GM19328 (cell line): ENCODE measurements at regions not wholly inside any gene's neighbourhood (a gene's known extent, or its start where the extent isn't known, plus 50 kb on each side); places are given as distances from the start of the nearest gene placed in this dataset.

ENCODE experiments used
- ATAC-seq: cut with Tn5 transposase; IDR thresholded peaks from one replicate; pipeline ENCODE4 v1.9.1; 2021; ENCODE audit warnings: mild to moderate bottlenecking, moderate library complexity; ENCODE audit not compliant: unreplicated experiment

DNA sequence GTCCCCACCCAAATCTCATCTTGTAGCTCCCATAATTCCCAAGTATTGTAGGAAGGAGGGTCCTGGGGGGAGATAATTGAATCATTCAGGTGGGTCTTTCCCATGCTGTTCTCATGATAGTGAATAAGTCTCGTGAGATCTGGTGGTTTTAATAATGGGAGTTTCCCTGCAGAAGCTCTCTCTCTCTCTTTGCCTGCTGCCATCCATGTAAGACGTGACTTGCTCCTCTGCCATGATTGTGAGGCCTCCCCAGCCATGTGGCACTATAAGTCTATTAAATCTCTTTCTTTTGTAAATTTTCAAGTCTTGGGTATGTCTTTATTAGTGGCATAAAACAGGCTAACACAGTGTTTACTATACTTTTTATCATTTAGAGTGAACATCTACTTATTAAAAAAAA is 338.8 kb downstream of the ANKRD7 start:
- no peak for ATAC-seq

DNA sequence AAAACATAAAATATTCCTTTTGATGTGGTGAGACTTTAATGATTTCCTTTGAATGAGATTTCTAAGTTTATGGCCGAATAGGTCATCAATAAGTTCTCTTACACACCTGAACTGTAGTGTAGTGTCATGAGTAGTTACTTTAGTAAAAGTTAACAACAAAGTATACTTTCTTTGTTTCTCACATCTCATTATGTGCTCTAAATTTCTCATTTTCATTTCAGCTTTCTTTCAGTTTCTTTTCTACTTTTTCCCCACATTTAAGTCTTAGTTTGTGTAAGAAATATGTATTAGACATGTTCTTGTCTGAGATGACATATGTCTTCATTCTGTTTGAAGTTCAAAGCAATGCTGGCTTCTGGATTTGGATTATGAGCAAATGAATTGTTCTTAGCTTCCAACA is 348.1 kb downstream of the ANKRD7 start:
- no peak for ATAC-seq

- ATAC-seq: no peak
Observed at GRCh38 chr7:118573085-118573484, 348.6 kb downstream of the ANKRD7 start.

GRCh38 chr7:118575393-118575948 is 351.0 kb downstream of the ANKRD7 start:
- no peak for ATAC-seq

GRCh38 chr7:118580743-118581382 is 356.4 kb downstream of the ANKRD7 start:
- ATAC-seq: no peak

- no peak for ATAC-seq
Observed at GRCh38 chr7:118583641-118584040, 359.1 kb downstream of the ANKRD7 start.

GRCh38 chr7:118586248-118586647 is 361.7 kb downstream of the ANKRD7 start:
- no peak for ATAC-seq

DNA sequence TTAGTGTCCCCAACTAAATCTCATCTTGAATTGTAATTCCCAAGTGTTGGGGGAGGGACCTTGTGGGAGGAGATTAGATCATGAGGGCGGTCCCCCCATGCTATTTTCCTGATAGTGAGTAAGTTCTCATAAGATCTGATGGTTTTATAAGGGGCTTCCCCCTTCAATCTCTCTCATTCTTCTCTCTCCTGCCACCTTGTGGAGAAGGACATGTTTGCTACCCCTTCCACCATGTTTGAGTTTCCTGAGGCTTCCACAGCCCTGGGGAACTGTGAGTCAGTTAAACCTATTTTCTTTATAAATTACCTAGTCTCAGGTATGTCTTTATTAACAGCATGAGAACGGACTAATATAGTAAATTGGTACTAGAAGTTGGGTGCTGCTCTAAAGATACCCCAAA is 365.6 kb downstream of the ANKRD7 start:
- no peak for ATAC-seq

DNA sequence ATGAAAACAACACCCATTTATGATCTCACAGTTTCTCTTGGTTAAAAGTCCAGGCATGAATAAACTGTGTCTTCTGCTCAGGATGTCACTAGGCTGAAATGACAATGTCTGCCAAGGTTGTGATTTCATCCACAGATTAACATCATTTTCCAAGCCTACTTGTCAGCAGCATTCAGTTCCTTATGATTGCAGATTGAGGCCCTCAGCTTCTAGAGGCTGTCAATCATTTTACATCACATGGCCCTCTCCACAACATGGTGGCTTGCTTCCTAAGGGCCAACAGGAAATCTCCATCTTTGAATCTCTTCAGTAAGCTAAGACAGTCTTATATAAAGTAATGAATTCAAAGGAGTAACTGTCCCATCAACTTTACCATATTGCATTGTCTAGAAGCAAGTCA is 377.6 kb downstream of the ANKRD7 start:
- no peak for ATAC-seq

GRCh38 chr7:118606602-118607001 is 382.1 kb downstream of the ANKRD7 start:
- ATAC-seq: no peak

DNA sequence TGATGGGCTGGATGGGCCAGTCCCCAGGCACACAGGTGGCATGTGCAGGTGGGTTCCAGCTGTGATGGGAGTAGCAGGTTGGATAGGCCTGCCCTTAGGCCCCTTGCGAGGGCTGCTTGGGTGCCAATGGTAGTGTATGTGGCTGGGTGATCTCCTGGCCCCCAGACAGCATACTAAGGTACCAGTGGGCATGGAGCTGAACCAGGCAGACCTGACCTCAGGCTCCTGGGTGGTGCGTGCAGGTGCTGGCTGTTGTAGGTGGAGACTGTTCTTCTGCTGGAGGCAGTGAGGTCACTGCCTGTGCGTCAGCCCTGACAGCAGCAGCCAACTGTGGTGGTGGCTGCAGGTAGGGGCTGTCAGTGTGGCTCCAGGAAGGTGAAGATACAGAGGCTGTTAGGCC is 384.7 kb downstream of the ANKRD7 start:
- no peak for ATAC-seq

GRCh38 chr7:118615681-118616080 is 391.2 kb downstream of the ANKRD7 start:
- no peak for ATAC-seq

- no peak for ATAC-seq
Observed at GRCh38 chr7:118621810-118622360, 397.4 kb downstream of the ANKRD7 start.

DNA sequence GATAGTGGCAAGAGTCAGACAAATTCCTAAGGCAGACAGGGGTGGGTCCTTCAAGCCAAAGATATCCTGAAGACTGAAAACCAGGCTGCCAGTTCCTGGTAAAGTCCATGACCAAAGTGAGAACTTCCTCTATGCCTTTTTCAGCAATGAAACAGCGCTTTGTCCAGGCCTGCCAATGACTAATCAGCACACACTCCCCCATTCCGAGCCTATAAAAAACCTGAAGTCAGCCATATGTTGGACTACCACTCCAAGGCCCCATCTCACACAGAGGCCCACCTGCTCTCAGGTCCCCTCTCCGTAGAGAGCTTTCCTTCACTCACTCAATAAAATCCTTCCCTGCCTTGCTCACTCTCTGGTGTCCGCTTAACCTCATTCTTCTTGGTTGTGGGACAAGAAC is 402.2 kb downstream of the ANKRD7 start:
- ATAC-seq: no peak

DNA sequence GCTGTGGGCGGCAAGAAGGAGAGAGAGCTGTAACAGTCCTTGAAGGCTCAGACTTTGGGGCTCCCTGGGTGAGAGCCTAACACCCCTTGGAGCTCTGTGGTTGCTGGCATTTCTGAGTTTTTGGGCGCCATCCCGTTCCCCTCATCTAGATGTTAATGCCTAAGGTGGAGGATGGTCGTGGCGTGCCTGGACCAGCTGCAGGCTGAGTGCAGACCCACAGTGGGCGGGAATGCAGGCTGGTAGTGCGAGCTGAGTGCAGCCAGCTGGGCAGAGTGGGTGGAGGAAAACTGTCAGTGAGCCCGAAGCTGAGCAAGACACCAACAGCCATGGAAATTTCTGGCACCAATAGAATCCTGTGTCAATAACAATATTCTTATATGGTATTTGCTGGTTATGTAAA is 403.0 kb downstream of the ANKRD7 start:
- no peak for ATAC-seq

DNA sequence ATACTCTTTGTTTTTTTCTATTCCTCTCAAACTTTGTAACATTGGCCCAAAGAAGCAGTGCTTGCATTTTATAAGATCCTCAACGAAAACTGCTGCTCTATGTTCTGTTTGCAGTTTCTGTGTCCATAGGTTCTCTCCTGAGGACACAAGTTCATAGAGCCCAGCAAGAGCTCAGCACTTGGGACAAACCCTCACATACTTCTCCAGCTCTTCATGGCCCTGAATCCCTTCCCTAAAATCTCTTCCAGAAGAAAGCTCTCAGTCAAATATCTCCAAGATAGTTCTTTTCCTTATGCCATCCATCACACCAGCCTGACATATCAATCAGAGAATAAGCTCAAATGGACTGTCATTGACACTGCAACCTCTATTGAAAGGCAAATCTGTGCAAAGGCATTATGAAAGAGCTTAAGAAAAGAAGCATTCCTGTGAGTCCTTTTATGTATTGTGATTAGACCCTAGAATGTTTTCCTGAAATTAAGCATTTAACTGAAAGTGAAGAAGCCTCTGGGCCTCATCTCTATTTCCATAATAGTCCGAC is 405.5 kb downstream of the ANKRD7 start:
- no peak for ATAC-seq

- no peak for ATAC-seq
Observed at GRCh38 chr7:118642396-118642795, 417.9 kb downstream of the ANKRD7 start.

DNA sequence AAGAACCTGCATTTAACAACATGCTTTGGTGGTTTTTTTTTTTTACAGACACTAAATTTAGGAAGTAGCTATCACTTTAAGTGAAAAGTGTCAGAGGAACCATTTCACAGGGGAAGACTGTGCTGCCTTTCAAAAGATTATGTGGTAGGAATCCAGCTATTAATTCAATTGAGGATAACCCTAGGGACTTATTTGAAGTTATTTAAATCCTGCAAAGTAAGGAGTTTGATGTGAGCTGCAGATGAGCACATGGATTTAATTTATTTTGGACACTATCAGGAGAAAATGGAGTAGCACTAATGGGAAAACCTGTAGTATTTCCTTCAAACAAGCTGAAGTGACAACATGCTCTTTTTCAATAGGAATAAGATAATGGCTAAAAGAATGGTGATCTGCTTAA is 419.8 kb downstream of the ANKRD7 start:
- ATAC-seq: no peak

DNA sequence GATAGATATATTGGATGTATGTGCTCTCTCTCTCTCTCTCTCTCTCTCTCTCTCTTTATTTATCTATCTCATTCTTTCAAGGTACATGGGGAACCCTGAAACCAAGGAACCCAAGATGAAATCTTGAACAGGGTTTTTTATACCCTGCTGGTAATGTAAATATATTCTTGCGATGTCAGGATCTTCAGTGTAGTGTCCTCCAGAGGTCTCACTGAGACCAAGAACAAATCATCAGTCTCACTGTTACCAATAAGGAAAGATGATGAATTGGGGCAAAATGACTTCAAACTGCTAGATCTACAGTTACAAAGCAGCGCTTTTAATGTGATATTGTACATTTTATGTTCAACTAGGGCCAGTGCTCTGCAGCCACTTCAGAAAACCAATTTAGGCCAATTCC is 423.5 kb downstream of the ANKRD7 start:
- ATAC-seq: no peak

GRCh38 chr7:118657391-118658005 is 433.0 kb downstream of the ANKRD7 start:
- peak; percentile 89 for ATAC-seq

- no peak for ATAC-seq
Observed at GRCh38 chr7:118662266-118662665, 437.8 kb downstream of the ANKRD7 start.

DNA sequence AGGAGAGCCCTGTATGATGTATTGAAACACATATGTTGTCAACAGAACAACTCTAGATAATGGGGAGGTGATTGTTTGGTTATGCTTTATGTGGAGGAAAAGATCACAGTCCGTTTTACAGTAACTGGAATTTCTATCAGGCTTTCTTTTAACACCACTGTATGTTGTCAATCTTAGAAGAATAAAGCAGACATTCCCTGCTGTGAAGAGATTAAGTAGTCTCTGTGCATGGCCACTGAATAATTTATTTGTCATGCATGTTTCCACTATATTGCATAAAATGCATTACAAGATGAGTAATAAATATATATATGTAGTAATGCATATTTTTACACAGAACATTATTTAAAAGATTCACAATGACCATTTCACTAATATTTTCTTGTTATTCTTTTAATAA is 440.0 kb downstream of the ANKRD7 start:
- ATAC-seq: no peak
